OCI-LY3 (cell line): ENCODE measurements at regions not wholly inside any gene's neighbourhood (a gene's known extent, or its start where the extent isn't known, plus 50 kb on each side); places are given as distances from the start of the nearest gene placed in this dataset.

Experiments used
- H2AFZ ChIP-seq: fragments of 200-600, 300-600 bp; shearing (Covaris generic); 2 replicates; pipeline ENCODE4 v1.6.0; 2014; ENCODE audit warnings: antibody characterized with exemption, low read depth, low read length
- H3K27ac ChIP-seq: fragments of 200-600, 300-600 bp; sonication (generic); 2 replicates; pipeline ENCODE4 v1.5.1; 2014; ENCODE audit warnings: mild to moderate bottlenecking, low read length, moderate library complexity, mixed read lengths
- H3K27me3 ChIP-seq: fragments of 200-600, 300-600 bp; sonication (generic); 2 replicates; pipeline ENCODE4 v1.6.1; 2014; ENCODE audit warnings: low read depth, low read length, mixed read lengths
- H3K36me3 ChIP-seq: fragments of 200-600, 300-600 bp; sonication (generic); replicated peaks from 2 replicates; pipeline ENCODE3; 2014; ENCODE audit warnings: low read depth, low read length, mixed read lengths
- H3K4me1 ChIP-seq: fragments of 300-600, 200-600 bp; sonication (generic); 2 replicates; pipeline ENCODE4 v1.6.1; 2014; ENCODE audit warnings: low read length, mixed read lengths
- H3K4me2 ChIP-seq: fragments of 200-600, 300-600 bp; sonication (generic); 2 replicates; pipeline ENCODE4 v1.6.1; 2014; ENCODE audit warnings: low read length, mixed read lengths
- H3K4me3 ChIP-seq: fragments of 300-600, 200-600 bp; sonication (generic); 2 replicates; pipeline ENCODE4 v1.5.1; 2014; ENCODE audit warnings: antibody characterized with exemption, mild to moderate bottlenecking, low read length, moderate library complexity
- H3K79me2 ChIP-seq: fragments of 300-600, 200-600 bp; shearing (Covaris generic); 2 replicates; pipeline ENCODE4 v1.6.1; 2014; ENCODE audit warnings: mild to moderate bottlenecking, low read length, mixed read lengths
- H3K9ac ChIP-seq: fragments of 300-600, 200-600 bp; shearing (Covaris generic); 2 replicates; pipeline ENCODE4 v1.6.0; 2014; ENCODE audit warnings: mild to moderate bottlenecking, low read length, moderate library complexity
- H3K9me3 ChIP-seq: fragments of 200-600, 300-600 bp; shearing (Covaris generic); 2 replicates; pipeline ENCODE4 v1.6.1; 2014; ENCODE audit warnings: low read length, mixed read lengths; ENCODE audit not compliant: insufficient read depth
- H4K20me1 ChIP-seq: fragments of 200-600, 300-600 bp; sonication (generic); 2 replicates; pipeline ENCODE4 v1.6.1; 2016; ENCODE audit warnings: low read length, mixed read lengths; ENCODE audit not compliant: insufficient read depth
- CTCF ChIP-seq: fragments of 200-600, 300-600 bp; sonication (generic); IDR thresholded peaks from 2 replicates; pipeline ENCODE4 v1.5.1; 2014; ENCODE audit warnings: antibody characterized with exemption, low read length, low read depth
- EZH2phosphoT487 ChIP-seq: fragments of 200-600 bp; shearing (Covaris generic); IDR thresholded peaks from 2 replicates; pipeline ENCODE4 v1.6.1; 2018; ENCODE audit warnings: antibody characterized with exemption, mixed run types, low read depth

- no peak overlapping the region for H3K27ac ChIP-seq
- no peaks in the 10 kb centered on the region for H3K36me3 ChIP-seq
- no peaks in the 10 kb centered on the region for H3K27me3 ChIP-seq
- TF ChIP-seq EZH2phosphoT487 (no peak), CTCF (no peak)
- no peaks in the 10 kb centered on the region for H4K20me1 ChIP-seq
- no peak overlapping the region for H3K4me2 ChIP-seq
- no peaks in the 10 kb centered on the region for H3K9me3 ChIP-seq
- no peak overlapping the region for H3K9ac ChIP-seq
- no peak overlapping the region for H2AFZ ChIP-seq
- H3K79me2 ChIP-seq, result no peaks in the 10 kb centered on the region
- no peak overlapping the region for H3K4me3 ChIP-seq
- H3K4me1 ChIP-seq, result peaks cover 9% of the 10 kb centered on the region
Observed at GRCh38 chr3:31466866-31467265, 65.9 kb upstream of the STT3B start.

- H3K36me3 ChIP-seq, result peaks cover 5% of the 10 kb centered on the region
- no peak overlapping the region for H3K4me3 ChIP-seq
- H3K4me2 ChIP-seq, result no peak overlapping the region
- 0 out of 2 replicates have a peak, but pooled peaks cover 3% of the 10 kb centered on the region for H3K9me3 ChIP-seq
- H3K9ac ChIP-seq, result no peak overlapping the region
- H4K20me1 ChIP-seq, result no peaks in the 10 kb centered on the region
- H3K27me3 ChIP-seq, result no peaks in the 10 kb centered on the region
- TF ChIP-seq CTCF, result no peak
- no peak for TF ChIP-seq EZH2phosphoT487
- no peak overlapping the region for H2AFZ ChIP-seq
- H3K27ac ChIP-seq, result no peak overlapping the region
- H3K4me1 ChIP-seq, result peaks cover 17% of the 10 kb centered on the region
- no peaks in the 10 kb centered on the region for H3K79me2 ChIP-seq
Observed at GRCh38 chr3:31468433-31468832, 64.3 kb upstream of the STT3B start.

- no peaks in the 10 kb centered on the region for H3K27me3 ChIP-seq
- H4K20me1 ChIP-seq, result no peaks in the 10 kb centered on the region
- H3K9ac ChIP-seq, result no peak overlapping the region
- no peak overlapping the region for H3K4me2 ChIP-seq
- 0 out of 2 replicates have a peak, but pooled peaks cover 7% of the 10 kb centered on the region for H3K9me3 ChIP-seq
- peaks cover 18% of the 10 kb centered on the region for H3K4me1 ChIP-seq
- H3K36me3 ChIP-seq, result peaks cover 8% of the 10 kb centered on the region
- TF ChIP-seq CTCF (no peak), EZH2phosphoT487 (no peak)
- H2AFZ ChIP-seq, result no peak overlapping the region
- H3K4me3 ChIP-seq, result no peak overlapping the region
- H3K79me2 ChIP-seq, result no peaks in the 10 kb centered on the region
- H3K27ac ChIP-seq, result no peak overlapping the region
Observed at GRCh38 chr3:31469385-31469784, 63.3 kb upstream of the STT3B start.

GRCh38 chr3:31472479-31473390 is 60.0 kb upstream of the STT3B start:
- H3K9ac ChIP-seq, result peak overlapping the region; percentile 5; the same call in 1 of the 2 replicates
- 0 out of 2 replicates have a peak, but pooled peaks cover 7% of the 10 kb centered on the region for H3K9me3 ChIP-seq
- peak overlapping the region; percentile 65 for H2AFZ ChIP-seq
- peak overlapping the region; percentile 6; the same call in 1 of the 2 replicates for H3K4me2 ChIP-seq
- peaks cover 19% of the 10 kb centered on the region for H3K4me1 ChIP-seq
- peaks cover 8% of the 10 kb centered on the region for H3K36me3 ChIP-seq
- H3K4me3 ChIP-seq, result peak overlapping the region; percentile 4; the same call in 1 of the 2 replicates
- peak overlapping the region; percentile 44; the same call in 1 of the 2 replicates for H3K27ac ChIP-seq
- H3K79me2 ChIP-seq, result no peaks in the 10 kb centered on the region
- H3K27me3 ChIP-seq, result no peaks in the 10 kb centered on the region
- TF ChIP-seq CTCF, result no peak
- no peak for TF ChIP-seq EZH2phosphoT487
- no peaks in the 10 kb centered on the region for H4K20me1 ChIP-seq
